SU-DHL-6 (cell line): ENCODE measurements at regions not wholly inside any gene's neighbourhood (a gene's known extent, or its start where the extent isn't known, plus 50 kb on each side); places are given as distances from the start of the nearest gene placed in this dataset.
A peak's percentile ranks its signal among the peaks of the same experiment; 100 is the strongest.

Experiments used
- H2AFZ ChIP-seq: fragments of 200-600 bp; sonication (generic); 2 replicates; pipeline ENCODE4 v1.6.1; 2014; ENCODE audit warnings: low read depth, mild to moderate bottlenecking, moderate library complexity, mixed read lengths, antibody characterized with exemption, low read length; ENCODE audit not compliant: severe bottlenecking
- H3F3A ChIP-seq: fragments of 200-600 bp; shearing (Covaris generic); 2 replicates; pipeline ENCODE4 v1.6.0; 2016; ENCODE audit warnings: antibody characterized with exemption, mild to moderate bottlenecking; ENCODE audit not compliant: insufficient read depth
- H3K27ac ChIP-seq: fragments of 200-600 bp; sonication (generic); 2 replicates; pipeline ENCODE4 v1.5.1; 2016; ENCODE audit warnings: low read depth, mild to moderate bottlenecking, low read length, moderate library complexity, mixed read lengths
- H3K27me3 ChIP-seq: fragments of 200-600 bp; sonication (generic), shearing (Covaris generic); 2 replicates; pipeline ENCODE4 v1.6.0; 2014; ENCODE audit warnings: mild to moderate bottlenecking, low read length
- H3K36me3 ChIP-seq: fragments of 200-600 bp; sonication (generic); 2 replicates; pipeline ENCODE4 v1.6.1; 2014; ENCODE audit warnings: mild to moderate bottlenecking, low read length, mixed read lengths
- H3K4me2 ChIP-seq: fragments of 300-600, 200-600 bp; shearing (Covaris generic), sonication (generic); 2 replicates; pipeline ENCODE4 v1.6.0; 2014; ENCODE audit warnings: low read length, low read depth, mild to moderate bottlenecking; ENCODE audit not compliant: poor library complexity, severe bottlenecking
- H3K4me3 ChIP-seq: fragments of 200-600 bp; sonication (generic); 2 replicates; pipeline ENCODE4 v1.5.1; 2014; ENCODE audit warnings: antibody characterized with exemption, low read length, mild to moderate bottlenecking, mixed read lengths; ENCODE audit not compliant: insufficient read depth, poor library complexity, severe bottlenecking
- H3K79me2 ChIP-seq: fragments of 200-600 bp; sonication (generic); 2 replicates; pipeline ENCODE4 v1.6.1; 2014; ENCODE audit warnings: mild to moderate bottlenecking, low read length, moderate library complexity; ENCODE audit not compliant: insufficient read depth
- H3K9ac ChIP-seq: fragments of 200-600 bp; sonication (generic); 2 replicates; pipeline ENCODE4 v1.7.0; 2014; ENCODE audit warnings: mild to moderate bottlenecking, low read length
- H3K9me2 ChIP-seq: fragments of 200-600 bp; sonication (generic); replicated peaks from 2 replicates; pipeline ENCODE4 v1.6.1; 2014; ENCODE audit warnings: low read length; ENCODE audit not compliant: insufficient read depth
- H3K9me3 ChIP-seq: fragments of 200-600 bp; sonication (generic); 2 replicates; pipeline ENCODE4 v1.6.1; 2014; ENCODE audit warnings: low read length, mixed read lengths; ENCODE audit not compliant: insufficient read depth
- H4K20me1 ChIP-seq: fragments of 200-600 bp; sonication (generic); 2 replicates; pipeline ENCODE4 v1.6.1; 2014; ENCODE audit warnings: low read depth, mild to moderate bottlenecking, antibody characterized with exemption, low read length, moderate library complexity, mixed read lengths
- CTCF ChIP-seq: fragments of 200-600 bp; sonication (generic); IDR thresholded peaks from one replicate; pipeline ENCODE4 v1.5.1; 2017; ENCODE audit warnings: antibody characterized with exemption, mild to moderate bottlenecking, low read length, moderate library complexity; ENCODE audit not compliant: insufficient read depth, poor library complexity, severe bottlenecking
- EZH2phosphoT487 ChIP-seq: fragments of 200-600 bp; sonication (generic), shearing (Covaris generic); conservative IDR thresholded peaks from 2 replicates; pipeline ENCODE4 v1.6.1; 2018; ENCODE audit warnings: mild to moderate bottlenecking, antibody characterized with exemption, low read length, moderate library complexity, mixed read lengths

GRCh38 chr1:191589536-191589935, 568.7 kb upstream of the RGS18 start:
- no peak for TF ChIP-seq EZH2phosphoT487
- H4K20me1 ChIP-seq, result no peaks in the 10 kb centered on the region
- H3K79me2 ChIP-seq, result no peaks in the 10 kb centered on the region
- no peaks in the 10 kb centered on the region for H3F3A ChIP-seq
- H3K9me2 ChIP-seq, result no peaks in the 10 kb centered on the region
- H3K9ac ChIP-seq, result no peak overlapping the region
- H3K9me3 ChIP-seq, result no peaks in the 10 kb centered on the region
- no peaks in the 10 kb centered on the region for H3K36me3 ChIP-seq
- no peak overlapping the region for H2AFZ ChIP-seq
- H3K27me3 ChIP-seq, result no peaks in the 10 kb centered on the region
- H3K4me3 ChIP-seq, result no peak overlapping the region
- no peak overlapping the region for H3K27ac ChIP-seq
- no peak overlapping the region for H3K4me2 ChIP-seq

GRCh38 chr1:191590578-191590977, 567.7 kb upstream of the RGS18 start:
- H3K9me2 ChIP-seq, result no peaks in the 10 kb centered on the region
- H4K20me1 ChIP-seq, result no peaks in the 10 kb centered on the region
- H3K9me3 ChIP-seq, result no peaks in the 10 kb centered on the region
- no peaks in the 10 kb centered on the region for H3K27me3 ChIP-seq
- H3K79me2 ChIP-seq, result no peaks in the 10 kb centered on the region
- TF ChIP-seq CTCF, result no peak
- no peak for TF ChIP-seq EZH2phosphoT487
- no peak overlapping the region for H3K4me2 ChIP-seq
- no peaks in the 10 kb centered on the region for H3K36me3 ChIP-seq
- H2AFZ ChIP-seq, result peak overlapping the region; percentile 9
- H3K4me3 ChIP-seq, result no peak overlapping the region
- H3K9ac ChIP-seq, result no peak overlapping the region
- no peak overlapping the region for H3K27ac ChIP-seq
- H3F3A ChIP-seq, result no peaks in the 10 kb centered on the region

GRCh38 chr1:191592039-191592438, 566.2 kb upstream of the RGS18 start:
- Histone ChIP-seq H3K4me3 (no peak overlapping the region), H3K9me2 (no peaks in the 10 kb centered on the region), H3K9ac (no peak overlapping the region), H3F3A (no peaks in the 10 kb centered on the region), H2AFZ (peak overlapping the region; percentile 81), H3K4me2 (peak overlapping the region; percentile 48), H3K79me2 (no peaks in the 10 kb centered on the region), H3K27ac (no peak overlapping the region), H3K27me3 (no peaks in the 10 kb centered on the region), H3K9me3 (no peaks in the 10 kb centered on the region), H3K36me3 (no peaks in the 10 kb centered on the region), H4K20me1 (no peaks in the 10 kb centered on the region)
- TF ChIP-seq EZH2phosphoT487, result no peak
- TF ChIP-seq CTCF, result no peak

GRCh38 chr1:191592907-191593306, 565.4 kb upstream of the RGS18 start:
- no peaks in the 10 kb centered on the region for H3K27me3 ChIP-seq
- peak overlapping the region; percentile 81 for H2AFZ ChIP-seq
- peak overlapping the region; percentile 48 for H3K4me2 ChIP-seq
- no peak overlapping the region for H3K27ac ChIP-seq
- no peak overlapping the region for H3K9ac ChIP-seq
- H3K9me3 ChIP-seq, result no peaks in the 10 kb centered on the region
- TF ChIP-seq CTCF (no peak), EZH2phosphoT487 (no peak)
- H3K4me3 ChIP-seq, result no peak overlapping the region
- no peaks in the 10 kb centered on the region for H3K36me3 ChIP-seq
- H3K79me2 ChIP-seq, result no peaks in the 10 kb centered on the region
- no peaks in the 10 kb centered on the region for H4K20me1 ChIP-seq
- no peaks in the 10 kb centered on the region for H3K9me2 ChIP-seq
- no peaks in the 10 kb centered on the region for H3F3A ChIP-seq
